AG20443 (cell line): ENCODE measurements at regions not wholly inside any gene's neighbourhood (a gene's known extent, or its start where the extent isn't known, plus 50 kb on each side); places are given as distances from the start of the nearest gene placed in this dataset.
A peak's percentile ranks its signal among the peaks of the same experiment; 100 is the strongest.

Experiments used
- DNase-seq: peaks from one replicate; pipeline ENCODE4 v3.0.0; 2012; ENCODE audit warnings: low spot score, mixed read lengths

DNA sequence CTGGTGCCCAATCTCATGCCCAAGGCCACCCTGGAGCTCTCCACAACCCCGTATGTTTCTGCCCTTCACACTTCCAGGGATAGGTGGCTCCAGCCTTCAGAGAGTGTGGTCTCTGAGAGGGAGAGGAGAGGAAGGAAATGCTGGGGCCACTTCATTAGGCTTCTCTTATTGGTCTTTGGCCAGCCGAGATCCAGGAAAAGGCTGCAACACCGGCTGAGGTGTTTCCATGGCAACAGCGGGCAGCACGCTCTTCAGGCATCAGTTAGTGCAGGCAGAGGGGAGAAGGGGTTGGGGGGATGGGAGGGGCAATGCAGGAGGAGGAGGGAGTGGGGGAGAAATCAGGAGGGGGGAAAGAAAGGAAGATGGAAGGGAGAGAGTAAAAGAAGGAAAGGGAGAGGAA is 275.1 kb upstream of the GJB5 start:
- no peak for DNase-seq

DNA sequence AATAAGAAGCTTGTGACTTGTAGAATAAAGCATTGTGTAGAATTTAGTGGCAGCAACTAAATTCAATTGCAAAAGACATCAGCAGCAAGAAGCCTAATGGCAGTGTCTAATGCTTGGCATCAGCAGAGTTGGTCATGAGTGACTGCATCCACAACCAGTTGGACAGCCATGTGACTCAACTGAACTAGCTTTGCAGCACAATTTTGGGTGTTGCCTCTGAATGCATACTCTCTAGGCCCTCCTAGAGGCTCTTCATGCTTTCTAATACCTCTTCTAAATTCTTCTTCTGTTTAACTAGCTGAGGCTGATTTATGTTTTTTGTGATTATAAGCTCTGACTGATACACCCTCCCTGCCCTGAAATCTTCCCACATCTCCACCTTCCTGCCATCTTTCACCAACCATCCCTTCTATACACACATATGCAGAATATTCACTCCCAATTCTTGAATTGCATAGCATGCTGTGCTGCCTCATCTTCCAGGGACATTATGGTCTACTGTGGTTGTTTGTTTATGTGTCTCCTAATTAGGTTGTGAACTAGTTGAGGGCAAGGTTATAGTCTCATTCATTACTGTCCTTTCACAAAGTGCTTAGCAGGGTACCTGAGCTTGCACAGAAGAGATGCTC is 266.7 kb upstream of the GJB5 start:
- DNase-seq, result no peak

DNA sequence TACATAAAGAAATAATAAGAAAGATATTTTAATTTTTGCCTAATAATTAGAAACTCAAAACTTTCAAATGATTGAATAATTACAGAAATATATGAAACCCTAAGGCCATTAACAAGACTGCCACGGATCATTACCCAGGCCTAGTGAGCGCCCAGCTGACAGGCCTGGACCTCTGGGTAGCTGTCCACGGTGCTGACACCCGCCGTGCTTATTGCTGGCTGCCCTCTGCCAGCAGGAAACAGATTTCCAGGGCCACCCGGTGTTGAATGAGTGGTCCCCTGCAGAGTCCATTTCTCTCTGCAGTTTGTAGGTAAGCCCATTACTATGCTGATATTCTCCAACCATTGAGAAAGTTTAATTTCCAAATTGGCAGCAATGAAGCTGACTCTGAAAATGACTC is 254.4 kb upstream of the GJB5 start:
- DNase-seq, result peak; percentile 74

DNA sequence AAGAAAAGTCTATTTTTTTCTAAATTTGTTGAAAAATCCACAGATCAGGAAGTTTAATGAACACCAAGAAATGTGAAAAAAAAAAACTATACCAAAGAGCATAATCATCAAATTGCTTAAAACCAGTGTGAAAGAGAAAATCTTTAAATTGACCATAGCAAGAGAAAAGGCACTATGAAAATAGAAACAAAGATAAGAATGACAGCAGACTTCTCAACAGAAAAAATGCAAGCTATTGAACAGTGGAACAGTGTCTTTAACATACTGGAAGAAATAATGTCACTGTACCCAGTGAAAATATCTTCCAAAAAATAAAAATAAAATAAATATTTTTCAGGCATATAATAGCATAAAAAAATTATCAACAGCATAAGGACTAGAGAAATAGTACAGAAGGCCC is 243.0 kb upstream of the GJB5 start:
- DNase-seq, result no peak

DNA sequence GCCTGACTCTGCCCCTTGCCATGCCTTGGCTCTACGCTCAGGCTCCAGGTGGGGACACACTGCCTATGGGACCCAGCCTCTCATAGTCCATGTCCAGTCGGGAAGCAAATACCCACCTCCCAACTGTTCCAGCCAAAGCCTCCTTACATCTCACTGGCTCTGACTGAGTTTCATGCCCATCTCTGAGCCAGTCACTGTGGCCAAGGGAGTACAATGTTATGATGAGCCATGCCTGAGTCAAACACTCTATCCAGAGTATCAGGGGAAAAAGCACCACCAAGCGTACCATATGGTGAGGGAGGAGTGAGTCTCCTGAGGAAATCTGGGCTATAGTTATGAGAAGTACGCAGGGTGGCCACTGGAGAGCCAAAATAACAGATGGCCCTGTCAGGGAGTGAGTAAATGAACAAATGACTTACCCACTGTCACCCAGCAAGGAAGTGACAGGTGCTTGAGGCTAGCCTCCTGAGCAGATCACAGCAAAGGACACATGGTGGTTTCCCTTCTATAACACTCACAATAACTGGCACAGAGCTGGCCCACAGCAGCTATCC is 236.6 kb upstream of the GJB5 start:
- no peak for DNase-seq

DNA sequence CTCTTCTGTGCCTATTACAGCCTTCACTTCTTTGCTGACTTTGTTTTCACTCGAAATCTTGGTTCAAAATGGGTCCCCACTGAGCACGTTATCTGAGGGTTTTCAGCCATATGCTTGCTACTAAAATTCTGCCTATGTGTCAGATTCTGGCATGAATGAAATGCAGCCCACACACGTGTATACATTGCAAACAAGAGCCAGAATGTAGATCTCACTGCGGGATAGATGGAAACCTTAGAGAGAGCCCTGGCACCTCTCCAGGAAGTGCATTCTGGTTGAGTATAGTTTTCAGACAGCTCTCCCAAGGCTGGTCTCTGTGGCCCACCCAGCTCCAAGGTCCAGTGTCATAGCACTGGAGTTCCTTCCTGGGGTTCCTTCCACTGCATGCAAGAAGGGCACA is 234.7 kb upstream of the GJB5 start:
- DNase-seq, result no peak

DNA sequence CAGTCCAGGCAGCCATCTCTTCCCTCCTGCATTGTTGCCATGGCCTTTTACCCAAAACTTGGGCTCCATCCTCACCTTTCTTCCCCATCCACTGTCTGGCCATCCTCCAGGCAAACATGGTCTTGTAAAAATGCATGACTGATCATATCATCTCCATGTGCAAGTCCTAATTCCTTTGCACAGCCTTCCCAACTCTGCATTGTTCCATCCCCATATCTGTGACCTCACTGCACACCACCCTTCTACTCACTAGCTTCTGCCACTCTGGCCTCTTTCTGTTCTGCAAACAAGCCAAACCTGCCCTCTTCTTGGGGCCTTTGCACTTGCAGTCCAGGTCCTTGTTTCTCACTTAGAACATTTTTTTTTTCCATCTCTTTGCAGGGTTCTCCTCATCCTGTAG is 230.1 kb upstream of the GJB5 start:
- no peak for DNase-seq

DNA sequence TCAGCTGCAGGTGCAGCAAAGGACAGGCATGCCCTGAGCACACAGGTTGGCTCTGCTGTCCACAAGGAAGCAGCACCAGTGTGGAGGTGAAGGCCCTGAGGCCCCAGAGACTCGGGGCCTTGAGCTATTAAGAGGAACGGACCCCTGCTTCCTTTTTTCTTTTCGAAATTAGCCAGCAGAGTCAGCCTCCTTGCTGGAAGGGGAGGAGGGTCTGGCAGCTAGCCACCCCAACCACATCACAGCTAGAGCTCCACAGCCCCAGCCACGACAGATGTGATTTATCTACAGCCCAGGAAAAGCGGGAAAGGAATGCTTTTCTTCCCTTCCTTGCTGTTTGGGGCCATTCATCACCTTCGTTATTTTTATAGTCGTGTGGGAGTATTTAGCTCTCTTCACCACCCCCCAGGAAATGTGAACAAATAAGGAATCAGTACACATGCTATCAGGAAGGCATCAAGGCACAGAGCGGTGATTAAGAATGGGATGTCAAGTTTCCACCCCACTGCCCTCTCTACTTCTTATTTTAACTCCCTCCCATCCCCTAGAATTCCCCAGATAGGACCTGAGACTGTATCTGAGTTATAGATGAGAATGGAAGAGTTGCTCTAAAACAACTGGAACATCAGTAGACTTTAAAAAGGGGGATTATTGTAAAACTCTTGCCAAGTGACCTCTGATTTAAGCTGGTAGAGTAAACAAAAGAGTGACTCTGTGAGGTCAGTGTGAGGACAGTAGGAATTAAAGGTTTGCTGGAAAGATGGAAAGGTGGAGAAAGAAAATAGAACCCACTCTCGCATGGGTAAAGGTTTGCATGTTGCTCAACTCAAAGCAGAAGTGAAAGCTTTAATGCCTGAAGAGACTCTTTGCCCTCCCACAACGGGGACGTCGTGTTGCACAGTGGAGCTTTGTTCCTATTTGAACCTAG is 224.7 kb upstream of the GJB5 start:
- DNase-seq, result no peak

DNA sequence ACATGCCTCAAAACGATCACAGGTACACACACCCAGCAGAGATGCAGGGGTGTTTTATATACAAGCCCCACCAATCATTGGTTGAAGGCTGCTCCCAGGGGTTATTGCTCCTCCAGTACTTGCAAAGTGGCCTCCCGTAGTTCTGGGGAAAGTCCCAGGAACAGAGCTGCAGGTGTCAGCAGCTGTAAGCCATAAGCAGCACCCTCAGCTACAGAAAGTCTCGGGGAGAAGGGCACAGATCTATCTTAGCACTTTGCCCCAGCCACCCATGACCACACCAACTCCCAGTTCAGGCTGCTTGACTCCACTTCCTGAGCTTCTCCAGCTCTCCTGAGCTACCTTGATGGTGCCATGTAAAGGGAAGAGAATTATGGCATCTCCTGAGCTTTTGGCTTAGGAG is 222.7 kb upstream of the GJB5 start:
- DNase-seq, result no peak

DNA sequence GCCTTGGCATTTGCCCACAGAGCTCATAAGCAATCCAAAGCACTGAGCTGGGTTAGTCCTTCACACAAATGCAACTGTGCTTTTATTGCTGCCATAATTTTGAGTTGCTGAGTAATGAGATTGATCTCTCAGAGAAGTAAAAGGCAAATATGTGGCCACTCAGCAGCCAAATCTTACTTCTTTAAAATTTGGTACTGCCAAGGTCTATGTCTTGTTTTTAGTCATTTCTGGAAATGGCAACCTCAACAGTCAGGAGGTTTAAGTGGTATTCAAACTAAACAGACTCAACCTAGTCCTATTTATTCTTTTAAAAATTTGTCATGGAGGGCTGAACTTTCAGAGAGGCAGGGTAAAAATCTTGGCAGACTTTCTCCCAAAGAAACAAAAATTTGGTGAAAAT is 216.4 kb upstream of the GJB5 start:
- DNase-seq, result no peak

DNA sequence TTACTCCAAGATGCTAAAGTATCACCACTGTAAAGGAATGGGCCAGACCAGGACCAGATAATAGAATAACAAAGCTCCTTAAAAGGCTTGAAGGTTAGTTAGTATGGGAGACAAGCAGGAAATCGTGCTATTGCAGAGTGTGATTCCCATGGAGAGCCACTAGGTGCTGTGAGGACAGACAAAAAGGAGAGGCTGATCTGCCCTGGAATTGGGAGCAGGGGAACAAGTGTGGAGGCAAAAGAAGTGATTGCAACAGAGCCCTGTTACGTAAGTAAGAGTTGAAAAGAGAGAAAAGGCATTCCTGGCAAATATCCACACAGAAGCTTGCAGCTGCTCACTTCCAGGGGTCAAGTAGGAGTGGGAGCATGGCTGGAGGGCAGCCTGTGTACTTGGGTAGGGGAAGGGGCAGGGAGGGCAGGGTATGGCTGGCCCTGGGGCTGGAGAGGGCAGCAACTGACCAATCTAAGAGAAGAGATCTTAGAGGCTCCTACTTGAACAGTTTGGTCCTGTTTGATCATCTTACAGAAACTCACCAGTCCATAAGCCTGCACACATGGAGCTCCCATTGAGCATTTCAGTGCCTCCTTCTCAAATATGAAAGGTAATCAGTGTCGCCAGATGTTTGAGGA is 207.7 kb upstream of the GJB5 start:
- DNase-seq, result no peak

DNA sequence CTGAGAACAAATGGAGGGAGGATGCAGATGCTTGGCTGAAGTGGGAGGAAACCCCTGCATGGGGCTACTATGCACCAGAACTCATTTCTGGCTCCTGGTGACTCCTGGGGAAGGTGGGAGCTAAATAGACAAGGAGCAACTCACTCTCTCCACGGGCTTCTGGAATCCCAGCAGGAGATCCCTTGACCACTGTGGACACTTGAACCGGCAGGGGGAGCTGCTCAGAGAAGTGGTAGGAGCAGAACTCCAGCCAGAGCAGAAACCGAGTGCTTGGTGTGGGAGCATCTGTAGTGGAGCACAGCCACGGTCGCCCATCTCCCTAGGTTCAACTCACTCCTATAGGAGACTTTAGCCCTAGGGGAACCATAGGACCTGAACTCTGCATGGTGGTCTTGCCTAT is 205.6 kb upstream of the GJB5 start:
- no peak for DNase-seq

DNA sequence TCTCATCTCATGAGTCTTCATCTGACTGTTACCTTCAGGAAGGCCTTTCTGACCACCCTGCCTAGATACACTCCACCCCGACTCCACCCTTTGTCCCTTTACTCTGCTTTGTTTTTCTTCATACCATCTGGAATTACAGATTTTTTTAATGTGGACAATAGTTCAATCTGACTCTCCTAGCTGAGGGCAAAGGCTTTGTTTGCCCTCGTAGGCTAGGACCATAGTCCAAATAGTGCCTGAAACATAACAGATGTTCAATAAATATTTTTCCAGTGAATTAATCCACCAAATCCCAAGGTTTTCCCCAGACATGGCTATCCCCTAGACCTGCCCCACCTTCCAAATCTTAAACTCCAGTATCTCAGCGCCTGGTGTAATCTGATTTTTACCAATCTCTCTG is 176.5 kb upstream of the GJB5 start:
- no peak for DNase-seq

DNA sequence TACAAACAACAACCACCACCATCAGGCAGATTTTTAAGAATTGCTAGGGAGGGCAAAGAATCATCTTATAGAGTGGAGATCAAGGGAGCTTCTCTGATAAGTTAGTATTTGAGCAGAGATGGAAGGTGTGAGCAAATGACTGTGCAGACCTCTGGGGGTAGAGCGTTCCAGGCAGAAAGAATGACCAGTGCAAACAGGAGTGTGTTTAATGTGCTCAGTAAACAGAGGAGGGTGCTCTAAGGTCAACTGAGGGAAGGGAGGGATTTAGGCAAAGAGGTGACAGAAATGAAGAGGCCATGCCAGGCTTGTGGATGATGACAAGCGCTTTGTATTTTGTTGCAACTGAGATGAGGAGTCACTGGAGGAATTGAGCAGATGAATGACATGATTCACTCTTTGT is 172.5 kb upstream of the GJB5 start:
- DNase-seq, result no peak

DNA sequence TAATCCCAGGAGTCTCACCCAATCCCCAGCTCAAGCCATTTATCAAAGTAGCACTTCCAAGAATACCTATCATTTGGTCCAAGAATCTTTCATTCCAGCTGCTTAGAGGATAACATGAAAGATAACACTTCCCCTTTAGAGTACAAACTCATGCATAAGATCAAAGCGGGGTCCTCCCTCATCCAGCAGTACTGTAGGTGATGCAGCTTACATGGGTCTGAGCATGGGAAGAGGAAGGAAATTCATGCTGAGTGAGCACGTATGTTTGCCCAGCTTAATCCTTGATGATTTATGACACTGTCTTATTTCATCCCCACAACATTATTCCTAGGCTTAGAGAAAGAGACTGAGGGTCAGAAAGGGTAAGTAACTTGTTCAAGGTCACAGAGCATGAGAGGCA is 167.1 kb upstream of the GJB5 start:
- no peak for DNase-seq

DNA sequence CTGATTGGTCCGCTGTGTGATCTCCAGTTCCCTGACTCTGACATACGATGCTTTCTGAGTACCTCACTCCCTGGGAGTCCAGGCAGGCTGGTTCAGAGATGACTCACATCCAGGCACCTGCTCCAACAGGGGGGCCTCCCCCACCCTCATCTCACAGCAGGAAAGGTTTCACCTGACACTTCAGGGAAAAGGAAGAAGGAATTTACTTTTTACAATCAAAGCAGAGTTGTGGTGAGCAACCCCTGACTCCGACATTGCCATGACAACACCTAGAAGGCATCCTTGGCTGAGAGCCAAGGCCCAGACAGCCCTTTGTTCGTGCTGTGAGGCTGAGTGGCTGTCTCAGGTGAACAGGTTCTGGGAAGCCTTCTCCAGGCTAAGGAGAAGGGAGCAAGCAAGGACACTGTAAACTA is 164.6 kb upstream of the GJB5 start:
- no peak for DNase-seq

DNA sequence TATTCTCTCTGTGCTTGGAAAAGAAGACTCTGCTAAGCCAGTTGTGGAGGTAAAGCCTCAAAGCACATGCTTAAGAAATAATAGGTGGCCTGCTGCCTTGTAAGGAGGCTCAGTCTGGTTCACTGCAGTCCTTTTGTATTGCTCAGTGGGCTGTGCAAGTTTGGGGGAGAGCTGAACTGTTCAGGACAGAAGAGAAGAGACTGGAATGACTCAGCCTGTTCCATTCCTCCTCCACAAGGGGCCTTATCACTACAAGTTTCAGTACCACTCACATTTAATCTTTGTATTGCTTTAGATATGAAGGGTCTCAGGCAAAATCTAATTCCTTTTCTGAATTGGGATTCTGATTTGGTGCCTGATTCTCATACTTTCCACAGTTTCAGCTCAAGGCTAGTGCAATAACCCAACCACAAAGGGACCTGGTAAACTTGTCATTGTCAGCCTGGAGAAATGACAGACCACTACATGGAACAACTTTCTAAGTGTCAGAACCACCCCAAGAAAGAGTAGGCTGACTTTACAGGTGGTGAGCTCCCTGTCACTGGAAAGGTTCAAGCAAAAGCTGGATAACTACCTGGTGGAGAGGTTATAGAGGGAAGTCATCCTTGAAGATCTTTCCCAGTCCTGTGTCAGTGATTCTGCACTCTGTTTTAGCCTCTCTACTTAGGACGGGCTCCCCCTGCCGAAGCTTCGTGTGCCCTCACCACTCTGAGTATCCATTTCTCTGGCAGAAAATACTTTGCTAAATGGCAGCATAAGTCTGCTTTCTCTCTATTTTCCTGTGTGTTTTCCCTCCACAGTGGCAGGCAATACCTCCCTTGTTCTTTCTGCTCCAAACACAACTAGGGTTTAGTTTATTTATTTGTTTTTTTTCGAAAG is 162.9 kb upstream of the GJB5 start:
- peak; percentile 44 for DNase-seq

DNA sequence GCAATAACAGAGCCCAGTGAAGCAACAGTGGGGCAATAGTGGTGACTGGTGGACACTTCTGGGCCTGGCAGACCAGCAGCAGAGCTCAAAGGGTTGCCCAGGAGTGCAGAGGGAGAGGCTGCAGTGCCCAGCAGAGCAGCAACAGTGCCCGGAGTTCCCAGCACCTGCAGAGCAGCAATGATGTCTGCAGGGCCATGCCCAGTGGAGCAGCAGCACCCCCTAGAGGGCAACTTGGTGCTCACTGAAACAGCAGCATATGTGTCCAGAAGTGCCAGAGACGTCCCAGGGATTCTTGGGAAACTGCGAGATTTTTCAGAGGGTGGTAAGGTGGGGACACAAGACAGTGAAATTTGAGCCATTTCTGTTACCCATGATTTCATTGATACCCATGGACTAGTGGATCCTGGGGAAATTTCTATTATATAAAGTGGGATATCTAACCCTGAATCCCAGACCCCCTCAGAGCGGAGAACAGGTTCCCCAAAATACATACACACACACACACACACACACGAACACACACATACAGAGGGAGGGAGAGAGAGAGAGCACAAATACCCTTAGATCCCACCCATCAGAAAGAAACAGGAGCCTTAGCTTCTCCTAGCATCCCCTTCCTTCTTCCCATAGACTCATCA is 156.9 kb upstream of the GJB5 start:
- peak; percentile 86 for DNase-seq

DNA sequence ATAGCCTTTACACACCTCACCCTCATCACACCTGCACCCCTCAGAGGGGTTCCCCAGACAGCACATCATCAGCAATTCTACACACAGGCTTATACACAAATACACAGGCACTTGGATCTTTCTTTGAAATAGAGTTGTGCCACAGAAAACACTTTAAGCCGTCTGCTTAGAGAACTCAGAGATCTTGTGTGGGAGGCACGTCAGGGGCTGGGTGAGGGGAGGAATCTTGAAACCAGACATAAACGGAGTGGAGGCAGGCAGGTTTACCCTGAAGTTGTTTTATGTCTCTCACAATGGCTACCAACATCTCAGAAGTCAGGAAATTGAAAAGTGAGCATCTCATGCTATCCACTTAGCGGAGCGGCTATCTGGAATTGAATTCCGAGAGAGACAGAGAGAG is 151.9 kb upstream of the GJB5 start:
- DNase-seq, result no peak

DNA sequence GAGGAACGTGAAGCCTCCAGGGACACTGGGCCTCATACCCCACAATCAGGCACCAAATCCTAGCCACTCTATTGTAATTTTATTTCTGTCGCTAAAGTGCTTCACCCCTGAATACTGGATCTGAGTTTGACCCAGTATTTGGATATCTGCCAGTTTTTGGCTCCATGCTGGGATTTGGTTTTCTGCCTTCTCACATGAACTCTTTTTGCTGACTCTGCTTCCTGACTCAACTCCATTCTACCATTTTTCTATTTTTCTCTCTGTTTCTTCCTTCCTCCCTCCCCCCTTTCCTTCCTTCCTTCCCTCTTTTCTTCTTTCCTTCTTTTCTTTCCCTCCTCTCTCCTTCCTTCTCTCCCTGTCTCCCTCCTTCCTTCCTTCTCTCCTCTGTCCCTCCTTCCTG is 151.3 kb upstream of the GJB5 start:
- no peak for DNase-seq

DNA sequence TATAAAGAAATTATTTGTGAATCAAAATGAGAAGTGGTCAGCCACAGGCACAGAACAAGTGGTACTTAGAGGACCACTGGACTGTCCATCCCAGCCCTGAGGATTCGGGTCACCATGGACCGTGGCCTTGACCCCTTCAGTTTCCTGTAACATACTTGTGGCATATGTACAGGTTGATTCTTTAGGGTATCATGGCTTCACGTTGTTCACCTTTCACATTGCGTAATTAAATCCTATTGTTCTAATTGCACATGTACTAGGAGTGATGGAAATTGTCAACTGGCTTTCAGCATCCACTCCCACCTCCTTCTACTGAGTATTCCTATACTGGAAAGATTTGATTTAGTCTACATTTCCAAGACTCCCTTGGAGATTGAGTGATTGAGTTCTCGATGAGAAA is 148.3 kb upstream of the GJB5 start:
- no peak for DNase-seq

DNA sequence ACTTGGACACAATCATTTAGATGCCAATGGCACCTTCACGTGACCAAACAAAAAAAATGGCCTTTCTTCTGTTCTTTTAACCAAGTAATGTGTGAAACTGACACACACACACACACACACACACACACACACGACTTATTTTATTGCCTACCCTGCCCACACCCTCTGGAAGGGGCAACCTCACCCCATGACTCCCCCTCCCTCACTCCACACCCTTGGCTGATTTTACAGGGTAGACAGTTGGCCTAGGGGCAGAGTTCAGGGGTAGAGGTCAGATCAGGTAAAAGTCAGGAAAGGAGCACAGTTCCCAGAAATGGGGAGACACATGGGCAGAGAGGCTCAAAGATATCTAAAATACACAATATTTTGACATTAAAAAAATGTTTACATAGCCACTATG is 144.8 kb upstream of the GJB5 start:
- DNase-seq, result no peak
